Hepatocyte (in vitro differentiated cells): ENCODE measurements at regions not wholly inside any gene's neighbourhood (a gene's known extent, or its start where the extent isn't known, plus 50 kb on each side); places are given as distances from the start of the nearest gene placed in this dataset.
A peak's percentile ranks its signal among the peaks of the same experiment; 100 is the strongest.

Experiments used
- DNase-seq: peaks from one replicate; pipeline ENCODE4 v3.0.0-alpha.2; 2016; ENCODE audit warnings: low spot score
- H2AFZ ChIP-seq: fragments of 200-600 bp; sonication (generic); 2 replicates; pipeline ENCODE4 v1.6.0; 2016; ENCODE audit warnings: antibody characterized with exemption, mild to moderate bottlenecking
- H3K27ac ChIP-seq: fragments of 200-600 bp; sonication (generic); 2 replicates; pipeline ENCODE4 v1.5.1; 2016; ENCODE audit warnings: mild to moderate bottlenecking
- H3K27me3 ChIP-seq: fragments of 200-600 bp; sonication (generic); 2 replicates; pipeline ENCODE4 v1.6.1; 2016
- H3K36me3 ChIP-seq: fragments of 200-600 bp; sonication (generic); replicated peaks from 2 replicates; pipeline ENCODE4 v1.5.1; 2016; ENCODE audit warnings: low read depth; ENCODE audit not compliant: insufficient read depth
- H3K4me1 ChIP-seq: fragments of 200-600 bp; sonication (generic); 2 replicates; pipeline ENCODE4 v1.5.1; 2016; ENCODE audit warnings: mild to moderate bottlenecking, moderate library complexity; ENCODE audit not compliant: insufficient read depth
- H3K4me2 ChIP-seq: fragments of 200-600 bp; sonication (generic); 2 replicates; pipeline ENCODE4 v1.6.0; 2016
- H3K4me3 ChIP-seq: fragments of 200-600 bp; sonication (generic); 2 replicates; pipeline ENCODE4 v1.5.1; 2016; ENCODE audit warnings: mild to moderate bottlenecking
- H3K79me2 ChIP-seq: fragments of 200-600 bp; sonication (generic); 2 replicates; pipeline ENCODE4 v1.6.0; 2017; ENCODE audit warnings: mild to moderate bottlenecking
- H3K9me2 ChIP-seq: fragments of 200-600 bp; sonication (generic); replicated peaks from 2 replicates; pipeline ENCODE4 v1.6.0; 2017; ENCODE audit warnings: mild to moderate bottlenecking; ENCODE audit not compliant: insufficient read depth
- H3K9me3 ChIP-seq: fragments of 200-600 bp; sonication (generic); 2 replicates; pipeline ENCODE4 v1.5.1; 2016; ENCODE audit warnings: low read depth, mild to moderate bottlenecking
- H4K20me1 ChIP-seq: fragments of 200-600 bp; sonication (generic); 2 replicates; pipeline ENCODE4 v1.6.0; 2016; ENCODE audit warnings: mild to moderate bottlenecking; ENCODE audit not compliant: insufficient read depth, poor library complexity, severe bottlenecking
- EZH2 ChIP-seq: fragments of 200-600 bp; sonication (generic); IDR thresholded peaks from 2 replicates; pipeline ENCODE4 v1.6.1; 2016; ENCODE audit warnings: antibody characterized with exemption, mild to moderate bottlenecking, borderline replicate concordance
- EZH2phosphoT487 ChIP-seq: fragments of 200-600 bp; sonication (generic); IDR thresholded peaks from one replicate; pipeline ENCODE4 v1.6.1; 2018; ENCODE audit warnings: antibody characterized with exemption, mild to moderate bottlenecking, low read depth, moderate library complexity; ENCODE audit not compliant: unreplicated experiment, severe bottlenecking
- WGBS: methylation state at CpG from one replicate; pipeline ENCODE4 v1.1.6; 2016; ENCODE audit warnings: low lambda C conversion rate; ENCODE audit errors: missing lambda C conversion rate; 5-methylcytosine and 5-hydroxymethylcytosine counted together
- TF ChIP-seq, protein P1 (sequence below): fragments of 200-600 bp; sonication (generic); IDR thresholded peaks from 2 replicates; pipeline ENCODE4 v1.5.1; 2016; ENCODE audit warnings: antibody characterized with exemption, mild to moderate bottlenecking; ENCODE audit not compliant: poor library complexity

DNA sequence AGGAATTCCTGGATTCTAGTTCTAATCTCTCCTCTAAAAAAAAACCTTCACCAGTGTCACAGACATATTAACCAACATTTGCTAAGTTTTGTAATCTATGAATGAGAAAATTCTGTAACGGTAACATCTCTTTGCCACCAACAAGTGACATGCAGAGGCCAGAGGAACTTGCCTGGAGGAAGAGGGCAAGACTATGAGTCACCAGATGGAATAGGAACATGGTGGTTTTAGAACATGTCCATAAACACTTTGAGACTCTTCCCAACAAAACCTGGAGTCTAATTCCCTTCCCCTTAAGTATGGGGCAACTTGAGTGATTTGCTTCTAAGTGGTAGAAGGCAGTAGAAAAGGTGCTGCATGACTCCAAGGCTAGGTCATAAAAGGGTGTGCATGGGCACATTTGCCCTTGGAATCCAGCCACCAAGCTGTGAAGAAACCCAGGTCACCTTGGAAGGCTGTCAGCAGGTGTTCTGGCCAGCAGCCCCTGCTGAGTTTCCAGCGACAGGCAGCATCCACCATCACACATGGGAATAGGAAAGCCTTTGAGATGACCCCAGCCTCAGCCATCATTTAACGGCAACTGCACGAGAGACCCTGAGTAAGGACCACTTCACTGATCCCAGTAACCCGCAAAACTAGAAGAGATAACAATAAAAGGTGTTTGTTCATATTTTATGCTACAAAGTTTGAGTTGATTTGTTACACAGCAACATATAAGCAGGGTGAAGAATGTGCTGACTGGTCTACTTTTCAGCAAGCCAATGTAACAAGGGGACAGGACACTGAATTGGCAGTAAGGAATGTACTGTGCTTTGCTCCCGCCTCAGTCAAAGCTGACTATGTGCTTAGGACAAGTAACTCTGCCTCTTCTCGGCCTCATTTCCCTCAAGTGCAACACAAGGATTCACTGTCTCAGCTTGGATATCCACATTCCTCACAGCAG lies 90.6 kb downstream of the SKA1 start:
- Histone ChIP-seq H3K4me3 (no peak overlapping the region), H3K9me2 (no peaks in the 10 kb centered on the region), H4K20me1 (no peaks in the 10 kb centered on the region), H3K27ac (no peak overlapping the region), H3K27me3 (no peaks in the 10 kb centered on the region), H3K9me3 (no peaks in the 10 kb centered on the region), H3K4me1 (no peaks in the 10 kb centered on the region), H3K4me2 (no peak overlapping the region), H3K79me2 (no peaks in the 10 kb centered on the region), H3K36me3 (no peaks in the 10 kb centered on the region), H2AFZ (no peak overlapping the region)
- 90% methylated on average over 7 of the region's 7 CpGs for WGBS
- DNase-seq: no peak
- TF ChIP-seq EZH2: no peak
- TF ChIP-seq EZH2phosphoT487: no peak
- TF ChIP-seq, protein P1, sequence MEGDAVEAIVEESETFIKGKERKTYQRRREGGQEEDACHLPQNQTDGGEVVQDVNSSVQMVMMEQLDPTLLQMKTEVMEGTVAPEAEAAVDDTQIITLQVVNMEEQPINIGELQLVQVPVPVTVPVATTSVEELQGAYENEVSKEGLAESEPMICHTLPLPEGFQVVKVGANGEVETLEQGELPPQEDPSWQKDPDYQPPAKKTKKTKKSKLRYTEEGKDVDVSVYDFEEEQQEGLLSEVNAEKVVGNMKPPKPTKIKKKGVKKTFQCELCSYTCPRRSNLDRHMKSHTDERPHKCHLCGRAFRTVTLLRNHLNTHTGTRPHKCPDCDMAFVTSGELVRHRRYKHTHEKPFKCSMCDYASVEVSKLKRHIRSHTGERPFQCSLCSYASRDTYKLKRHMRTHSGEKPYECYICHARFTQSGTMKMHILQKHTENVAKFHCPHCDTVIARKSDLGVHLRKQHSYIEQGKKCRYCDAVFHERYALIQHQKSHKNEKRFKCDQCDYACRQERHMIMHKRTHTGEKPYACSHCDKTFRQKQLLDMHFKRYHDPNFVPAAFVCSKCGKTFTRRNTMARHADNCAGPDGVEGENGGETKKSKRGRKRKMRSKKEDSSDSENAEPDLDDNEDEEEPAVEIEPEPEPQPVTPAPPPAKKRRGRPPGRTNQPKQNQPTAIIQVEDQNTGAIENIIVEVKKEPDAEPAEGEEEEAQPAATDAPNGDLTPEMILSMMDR: no peak

DNA sequence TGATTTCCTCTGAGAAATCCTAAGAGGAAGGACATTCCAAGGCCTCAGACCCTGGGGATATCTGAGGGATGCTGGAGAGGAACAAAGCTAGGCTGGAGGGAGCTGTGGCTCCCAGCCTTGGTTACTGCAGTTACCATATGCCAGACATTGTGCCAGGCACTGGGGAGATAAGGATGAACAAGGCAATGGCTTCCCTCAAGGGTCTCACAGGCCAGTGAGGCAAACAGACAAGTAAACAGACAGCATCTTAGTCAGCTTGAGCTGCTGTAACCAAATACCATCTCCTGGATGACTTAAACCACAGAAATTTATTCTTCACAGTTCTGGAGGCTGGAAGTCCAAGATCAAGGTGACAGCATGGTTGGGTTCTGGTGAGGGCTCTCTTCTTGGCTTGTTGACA lies 91.8 kb downstream of the SKA1 start:
- Histone ChIP-seq H3K36me3 (no peaks in the 10 kb centered on the region), H3K4me3 (no peak overlapping the region), H3K4me1 (no peaks in the 10 kb centered on the region), H3K4me2 (no peak overlapping the region), H3K79me2 (no peaks in the 10 kb centered on the region), H3K27ac (no peak overlapping the region), H3K27me3 (no peaks in the 10 kb centered on the region), H3K9me3 (no peaks in the 10 kb centered on the region), H2AFZ (peak overlapping the region; percentile 13), H4K20me1 (no peaks in the 10 kb centered on the region), H3K9me2 (no peaks in the 10 kb centered on the region)
- TF ChIP-seq, protein P1: no peak
- no peak for TF ChIP-seq EZH2
- TF ChIP-seq EZH2phosphoT487: no peak
- no peak for DNase-seq

DNA sequence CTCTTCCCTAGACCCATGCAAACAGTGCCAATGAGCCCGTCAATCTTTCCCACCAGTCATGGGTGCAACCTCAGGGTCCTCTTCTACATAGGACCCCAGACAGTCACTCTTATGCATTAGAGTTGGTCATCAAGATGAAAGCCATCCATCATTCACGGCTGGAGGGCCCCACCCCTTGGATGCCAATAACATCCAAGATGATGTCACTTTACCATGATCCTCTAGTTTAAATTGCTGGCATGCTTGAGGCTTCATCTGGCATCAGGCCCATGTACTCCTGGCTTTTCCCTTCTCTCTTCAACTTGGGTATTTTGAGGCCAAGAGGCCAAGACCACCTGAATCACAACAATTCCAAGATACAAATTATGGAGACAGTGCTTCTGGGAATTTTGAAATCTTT lies 91.1 kb upstream of the MAPK4 start:
- WGBS: 85% methylated on average over 2 of the region's 2 CpGs
- no peaks in the 10 kb centered on the region for H3K9me2 ChIP-seq
- TF ChIP-seq EZH2phosphoT487: no peak
- TF ChIP-seq, protein P1: no peak
- no peak for TF ChIP-seq EZH2

More for the DNA sequence above, 91.1 kb upstream of the MAPK4 start:
- H3K4me3 ChIP-seq: no peak overlapping the region
- no peaks in the 10 kb centered on the region for H4K20me1 ChIP-seq
- no peaks in the 10 kb centered on the region for H3K36me3 ChIP-seq
- no peaks in the 10 kb centered on the region for H3K27me3 ChIP-seq
- no peaks in the 10 kb centered on the region for H3K9me3 ChIP-seq
- DNase-seq: no peak
- H3K4me1 ChIP-seq: peaks cover 6% of the 10 kb centered on the region
- no peaks in the 10 kb centered on the region for H3K79me2 ChIP-seq
- H2AFZ ChIP-seq: no peak overlapping the region
- H3K27ac ChIP-seq: no peak overlapping the region
- no peak overlapping the region for H3K4me2 ChIP-seq
